HL-60 (cell line): ENCODE measurements at regions not wholly inside any gene's neighbourhood (a gene's known extent, or its start where the extent isn't known, plus 50 kb on each side); places are given as distances from the start of the nearest gene placed in this dataset.
"Not testable (repeated sequence)": the region's sequence is repeated elsewhere in the genome, so short reads cannot be mapped to it uniquely, and the experiment has no call there.

Source experiments
- DNase-seq, 2 experiments: peaks; one replicate each; pipeline ENCODE4 v3.0.0-alpha.2; 2010 to 2020; ENCODE audit warnings: low read depth in 1 of 2, low spot score in 1 of 2
- H3K27ac ChIP-seq: fragments of 250-450 bp; sonication (Bioruptor Pico); replicated peaks from 2 replicates; pipeline ENCODE4 v1.5.1; 2020; ENCODE audit warnings: mild to moderate bottlenecking, moderate library complexity
- H3K27me3 ChIP-seq: fragments of 250-450 bp; sonication (Bioruptor Pico); 2 replicates; pipeline ENCODE4 v1.5.1; 2021; ENCODE audit warnings: mild to moderate bottlenecking, moderate library complexity; ENCODE audit not compliant: insufficient read depth, poor library complexity, severe bottlenecking
- H3K4me3 ChIP-seq: replicated peaks from 2 replicates; pipeline ENCODE4 v1.5.1; 2011; ENCODE audit warnings: mild to moderate bottlenecking, control low read depth, low read length; ENCODE audit not compliant: insufficient read depth
- GABPA ChIP-seq: IDR thresholded peaks from 2 replicates; pipeline ENCODE4 v1.6.1; 2012; ENCODE audit warnings: low read depth
- POLR2AphosphoS5 ChIP-seq: IDR thresholded peaks from 2 replicates; pipeline ENCODE4 v1.6.1; 2012; ENCODE audit warnings: low read depth
- SPI1 ChIP-seq: IDR thresholded peaks from 2 replicates; pipeline ENCODE4 v1.6.1; 2012; ENCODE audit warnings: low read depth, mild to moderate bottlenecking, borderline replicate concordance
- TF ChIP-seq, protein P1 (sequence below): IDR thresholded peaks from one replicate; pipeline ENCODE4 v1.5.1; 2011; ENCODE audit warnings: low read length, control low read depth, inconsistent platforms; ENCODE audit not compliant: insufficient read depth
- TF ChIP-seq, protein P2 (sequence below): IDR thresholded peaks from 2 replicates; pipeline ENCODE4 v1.6.1; 2012; ENCODE audit warnings: low read depth; ENCODE audit not compliant: insufficient replicate concordance

DNA sequence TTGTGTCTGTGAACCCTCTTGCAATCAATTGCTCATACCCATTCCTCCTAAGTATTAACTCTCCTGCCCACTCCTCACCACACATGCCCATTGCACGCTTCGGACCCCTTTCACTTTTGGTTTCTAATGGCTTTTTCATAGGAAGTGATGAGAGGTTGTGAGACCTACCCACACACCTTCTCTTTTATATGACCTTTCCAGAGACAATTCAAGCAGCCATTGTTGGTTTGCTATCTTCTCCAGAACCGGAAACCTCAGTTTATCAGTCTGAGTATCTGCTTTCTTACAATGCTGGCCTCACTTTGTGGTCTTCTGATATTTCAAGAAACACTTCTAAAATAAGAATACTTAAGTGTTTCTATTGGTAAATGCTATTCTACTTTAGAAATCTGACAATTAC is 1550.8 kb upstream of the SLC10A2 start:
- TF ChIP-seq, protein P1, sequence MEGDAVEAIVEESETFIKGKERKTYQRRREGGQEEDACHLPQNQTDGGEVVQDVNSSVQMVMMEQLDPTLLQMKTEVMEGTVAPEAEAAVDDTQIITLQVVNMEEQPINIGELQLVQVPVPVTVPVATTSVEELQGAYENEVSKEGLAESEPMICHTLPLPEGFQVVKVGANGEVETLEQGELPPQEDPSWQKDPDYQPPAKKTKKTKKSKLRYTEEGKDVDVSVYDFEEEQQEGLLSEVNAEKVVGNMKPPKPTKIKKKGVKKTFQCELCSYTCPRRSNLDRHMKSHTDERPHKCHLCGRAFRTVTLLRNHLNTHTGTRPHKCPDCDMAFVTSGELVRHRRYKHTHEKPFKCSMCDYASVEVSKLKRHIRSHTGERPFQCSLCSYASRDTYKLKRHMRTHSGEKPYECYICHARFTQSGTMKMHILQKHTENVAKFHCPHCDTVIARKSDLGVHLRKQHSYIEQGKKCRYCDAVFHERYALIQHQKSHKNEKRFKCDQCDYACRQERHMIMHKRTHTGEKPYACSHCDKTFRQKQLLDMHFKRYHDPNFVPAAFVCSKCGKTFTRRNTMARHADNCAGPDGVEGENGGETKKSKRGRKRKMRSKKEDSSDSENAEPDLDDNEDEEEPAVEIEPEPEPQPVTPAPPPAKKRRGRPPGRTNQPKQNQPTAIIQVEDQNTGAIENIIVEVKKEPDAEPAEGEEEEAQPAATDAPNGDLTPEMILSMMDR, result no peak
- TF ChIP-seq POLR2AphosphoS5, result no peak
- no peak for TF ChIP-seq SPI1
- TF ChIP-seq, protein P2, sequence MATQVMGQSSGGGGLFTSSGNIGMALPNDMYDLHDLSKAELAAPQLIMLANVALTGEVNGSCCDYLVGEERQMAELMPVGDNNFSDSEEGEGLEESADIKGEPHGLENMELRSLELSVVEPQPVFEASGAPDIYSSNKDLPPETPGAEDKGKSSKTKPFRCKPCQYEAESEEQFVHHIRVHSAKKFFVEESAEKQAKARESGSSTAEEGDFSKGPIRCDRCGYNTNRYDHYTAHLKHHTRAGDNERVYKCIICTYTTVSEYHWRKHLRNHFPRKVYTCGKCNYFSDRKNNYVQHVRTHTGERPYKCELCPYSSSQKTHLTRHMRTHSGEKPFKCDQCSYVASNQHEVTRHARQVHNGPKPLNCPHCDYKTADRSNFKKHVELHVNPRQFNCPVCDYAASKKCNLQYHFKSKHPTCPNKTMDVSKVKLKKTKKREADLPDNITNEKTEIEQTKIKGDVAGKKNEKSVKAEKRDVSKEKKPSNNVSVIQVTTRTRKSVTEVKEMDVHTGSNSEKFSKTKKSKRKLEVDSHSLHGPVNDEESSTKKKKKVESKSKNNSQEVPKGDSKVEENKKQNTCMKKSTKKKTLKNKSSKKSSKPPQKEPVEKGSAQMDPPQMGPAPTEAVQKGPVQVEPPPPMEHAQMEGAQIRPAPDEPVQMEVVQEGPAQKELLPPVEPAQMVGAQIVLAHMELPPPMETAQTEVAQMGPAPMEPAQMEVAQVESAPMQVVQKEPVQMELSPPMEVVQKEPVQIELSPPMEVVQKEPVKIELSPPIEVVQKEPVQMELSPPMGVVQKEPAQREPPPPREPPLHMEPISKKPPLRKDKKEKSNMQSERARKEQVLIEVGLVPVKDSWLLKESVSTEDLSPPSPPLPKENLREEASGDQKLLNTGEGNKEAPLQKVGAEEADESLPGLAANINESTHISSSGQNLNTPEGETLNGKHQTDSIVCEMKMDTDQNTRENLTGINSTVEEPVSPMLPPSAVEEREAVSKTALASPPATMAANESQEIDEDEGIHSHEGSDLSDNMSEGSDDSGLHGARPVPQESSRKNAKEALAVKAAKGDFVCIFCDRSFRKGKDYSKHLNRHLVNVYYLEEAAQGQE, result no peak
- no peak for TF ChIP-seq GABPA
- no peak for DNase-seq
- H3K27me3 ChIP-seq, result no peaks in the 10 kb centered on the region
- no peak overlapping the region for H3K4me3 ChIP-seq
- no peak overlapping the region for H3K27ac ChIP-seq

DNA sequence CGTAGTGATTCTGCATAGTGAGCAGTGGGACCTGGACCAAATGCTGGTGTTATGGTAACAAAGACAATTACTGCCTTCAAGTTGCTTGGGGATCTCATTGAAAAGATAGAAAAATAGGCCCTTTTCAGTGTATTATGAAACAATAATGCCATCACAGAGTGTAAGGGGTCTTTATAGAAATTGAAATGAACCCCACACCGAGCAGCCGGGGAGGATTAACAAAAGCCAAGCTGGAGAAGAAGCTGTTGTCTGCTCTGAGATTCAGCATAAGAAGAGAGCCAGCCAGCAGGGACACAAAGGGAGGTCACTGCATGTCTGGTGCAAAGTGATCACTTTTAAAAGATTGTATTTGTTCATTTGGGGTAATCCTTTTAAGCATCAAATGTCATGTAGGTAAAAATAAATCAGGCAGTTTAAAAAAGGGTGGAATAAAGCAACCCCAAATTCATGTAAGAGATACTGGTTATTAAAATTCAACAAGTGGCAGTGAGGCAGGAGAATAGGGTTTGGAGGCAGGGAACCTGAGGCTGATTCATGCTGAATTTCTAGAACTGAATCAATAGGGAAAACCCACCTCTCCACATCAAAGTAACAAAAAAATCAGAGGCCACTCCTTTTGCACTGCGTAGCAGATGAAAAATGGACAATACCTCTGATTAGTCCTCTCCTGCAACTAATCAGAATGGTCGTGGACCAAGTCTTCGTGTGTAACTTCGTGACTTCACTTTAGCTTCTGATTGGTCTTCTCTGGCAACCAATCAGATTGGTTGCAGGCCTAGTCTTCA is 1548.3 kb upstream of the SLC10A2 start:
- no peak for DNase-seq
- TF ChIP-seq, protein P2, result no peak
- TF ChIP-seq, protein P1, result no peak
- TF ChIP-seq GABPA (no peak), POLR2AphosphoS5 (no peak), SPI1 (no peak)
- no peak overlapping the region for H3K4me3 ChIP-seq
- no peak overlapping the region for H3K27ac ChIP-seq
- H3K27me3 ChIP-seq, result no peaks in the 10 kb centered on the region

DNA sequence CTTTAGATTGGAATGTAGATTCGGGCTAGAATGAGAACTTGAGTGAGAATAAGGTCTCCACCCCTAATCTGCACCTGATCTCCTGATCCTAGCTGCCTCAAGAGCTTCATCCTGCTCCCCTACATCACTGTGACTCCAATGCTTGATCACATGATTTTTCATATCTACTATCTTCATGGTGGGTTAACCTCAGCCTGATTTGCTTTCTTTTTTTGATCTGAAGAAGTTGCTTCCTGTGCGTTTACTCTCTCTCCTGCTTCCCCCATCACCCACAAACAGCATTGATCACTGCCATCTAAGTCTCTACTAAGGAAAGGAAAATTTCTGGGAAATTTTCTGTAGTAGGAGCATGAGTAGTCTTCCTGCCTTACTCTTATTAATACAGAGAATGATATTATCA is 1542.1 kb upstream of the SLC10A2 start:
- DNase-seq, result no peak
- Histone ChIP-seq H3K4me3 (no peak overlapping the region), H3K27me3 (no peaks in the 10 kb centered on the region), H3K27ac (no peak overlapping the region)
- TF ChIP-seq, protein P1, result no peak
- no peak for TF ChIP-seq GABPA
- TF ChIP-seq POLR2AphosphoS5, result no peak
- TF ChIP-seq, protein P2, result no peak
- no peak for TF ChIP-seq SPI1

DNA sequence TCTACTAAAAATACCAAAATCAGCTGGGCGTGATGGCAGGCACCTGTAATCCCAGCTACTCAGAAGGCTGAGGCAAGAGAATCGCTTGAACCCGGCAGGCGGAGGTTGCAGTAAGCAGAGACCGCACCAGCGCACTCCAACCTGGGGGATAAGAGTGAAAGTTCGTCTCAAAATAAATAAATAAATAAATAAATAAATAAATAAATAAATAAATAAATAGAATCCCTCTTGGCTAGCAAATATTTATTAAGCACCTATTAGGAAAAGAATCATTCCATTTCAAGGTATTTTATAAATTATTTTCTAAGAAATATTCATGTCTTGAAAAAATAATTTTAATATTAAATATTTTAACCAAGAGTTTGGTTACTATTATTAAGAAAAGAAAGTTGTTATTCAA is 1539.2 kb upstream of the SLC10A2 start:
- H3K27ac ChIP-seq, H3K4me3 ChIP-seq, H3K27me3 ChIP-seq, DNase-seq: not testable (repeated sequence)
